GM12892 (cell line): ENCODE measurements at regions not wholly inside any gene's neighbourhood (a gene's known extent, or its start where the extent isn't known, plus 50 kb on each side); places are given as distances from the start of the nearest gene placed in this dataset.

Experiments
- POLR2A ChIP-seq: IDR thresholded peaks from 2 replicates; pipeline ENCODE4 v1.6.1; 2011; ENCODE audit warnings: low read depth, low read length, control low read depth
- POLR2AphosphoS5 ChIP-seq: IDR thresholded peaks from 2 replicates; pipeline ENCODE4 v1.6.1; 2011; ENCODE audit warnings: low read depth, low read length, control low read depth
- TAF1 ChIP-seq: IDR thresholded peaks from 2 replicates; pipeline ENCODE4 v1.6.1; 2011; ENCODE audit warnings: low read depth, mild to moderate bottlenecking, control low read depth, low read length, borderline replicate concordance

- TF ChIP-seq POLR2A (no peak), POLR2AphosphoS5 (no peak), TAF1 (no peak)
Observed at GRCh38 chr13:67281466-67281865, 51.3 kb upstream of the PCDH9 start.
